AG09309 (cell line): ENCODE measurements at regions not wholly inside any gene's neighbourhood (a gene's known extent, or its start where the extent isn't known, plus 50 kb on each side); places are given as distances from the start of the nearest gene placed in this dataset.

ENCODE experiments used
- DNase-seq: peaks from one replicate; pipeline ENCODE4 v3.0.0-alpha.2; 2010; ENCODE audit warnings: low read depth
- H3K4me3 ChIP-seq: 2 replicates; pipeline ENCODE4 v1.5.1; 2011; ENCODE audit warnings: mild to moderate bottlenecking, low read depth, low read length, moderate library complexity; ENCODE audit not compliant: control insufficient read depth
- TF ChIP-seq, protein P1 (sequence below): IDR thresholded peaks from 2 replicates; pipeline ENCODE4 v1.5.1; 2011; ENCODE audit warnings: mild to moderate bottlenecking, low read depth, low read length, inconsistent platforms; ENCODE audit not compliant: insufficient read depth, control insufficient read depth; ENCODE audit errors: missing control alignments

DNA sequence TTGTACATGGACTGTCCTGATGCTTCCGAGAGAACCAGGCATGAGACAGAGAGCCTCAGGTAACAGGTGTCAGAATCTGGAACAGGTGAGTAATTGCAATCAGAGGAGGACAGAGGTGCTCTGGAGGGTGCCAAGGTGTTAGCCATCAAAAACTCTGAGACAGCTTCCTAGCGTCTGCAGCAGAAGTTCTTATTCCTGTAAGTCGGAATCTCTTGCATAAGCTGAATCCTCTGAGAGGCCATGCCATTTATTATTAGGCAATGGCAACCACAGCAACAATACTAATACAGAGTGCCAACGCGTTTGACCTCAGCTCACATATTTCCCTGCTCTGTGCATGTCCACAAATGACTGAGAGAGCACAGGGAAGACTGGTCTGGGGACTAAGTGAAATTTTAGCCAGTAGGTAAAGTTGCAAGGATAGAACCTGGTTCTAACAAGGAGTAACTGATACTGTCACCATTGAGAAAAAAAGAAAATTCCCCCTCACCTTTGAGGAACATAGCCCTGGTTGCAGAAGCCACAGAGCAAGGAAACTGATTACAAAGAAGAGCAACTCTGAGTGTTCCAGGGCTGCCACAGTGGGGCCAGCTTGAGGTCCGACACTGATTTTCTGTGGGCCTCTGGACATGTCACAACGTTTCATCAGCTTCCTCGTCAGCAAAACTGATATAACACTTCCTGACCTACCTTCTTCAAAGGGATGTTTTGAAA, 55.1 kb upstream of the ACSL3 start:
- TF ChIP-seq, protein P1, sequence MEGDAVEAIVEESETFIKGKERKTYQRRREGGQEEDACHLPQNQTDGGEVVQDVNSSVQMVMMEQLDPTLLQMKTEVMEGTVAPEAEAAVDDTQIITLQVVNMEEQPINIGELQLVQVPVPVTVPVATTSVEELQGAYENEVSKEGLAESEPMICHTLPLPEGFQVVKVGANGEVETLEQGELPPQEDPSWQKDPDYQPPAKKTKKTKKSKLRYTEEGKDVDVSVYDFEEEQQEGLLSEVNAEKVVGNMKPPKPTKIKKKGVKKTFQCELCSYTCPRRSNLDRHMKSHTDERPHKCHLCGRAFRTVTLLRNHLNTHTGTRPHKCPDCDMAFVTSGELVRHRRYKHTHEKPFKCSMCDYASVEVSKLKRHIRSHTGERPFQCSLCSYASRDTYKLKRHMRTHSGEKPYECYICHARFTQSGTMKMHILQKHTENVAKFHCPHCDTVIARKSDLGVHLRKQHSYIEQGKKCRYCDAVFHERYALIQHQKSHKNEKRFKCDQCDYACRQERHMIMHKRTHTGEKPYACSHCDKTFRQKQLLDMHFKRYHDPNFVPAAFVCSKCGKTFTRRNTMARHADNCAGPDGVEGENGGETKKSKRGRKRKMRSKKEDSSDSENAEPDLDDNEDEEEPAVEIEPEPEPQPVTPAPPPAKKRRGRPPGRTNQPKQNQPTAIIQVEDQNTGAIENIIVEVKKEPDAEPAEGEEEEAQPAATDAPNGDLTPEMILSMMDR, result no peak
- no peak overlapping the region for H3K4me3 ChIP-seq
- peak; percentile 37 for DNase-seq

DNA sequence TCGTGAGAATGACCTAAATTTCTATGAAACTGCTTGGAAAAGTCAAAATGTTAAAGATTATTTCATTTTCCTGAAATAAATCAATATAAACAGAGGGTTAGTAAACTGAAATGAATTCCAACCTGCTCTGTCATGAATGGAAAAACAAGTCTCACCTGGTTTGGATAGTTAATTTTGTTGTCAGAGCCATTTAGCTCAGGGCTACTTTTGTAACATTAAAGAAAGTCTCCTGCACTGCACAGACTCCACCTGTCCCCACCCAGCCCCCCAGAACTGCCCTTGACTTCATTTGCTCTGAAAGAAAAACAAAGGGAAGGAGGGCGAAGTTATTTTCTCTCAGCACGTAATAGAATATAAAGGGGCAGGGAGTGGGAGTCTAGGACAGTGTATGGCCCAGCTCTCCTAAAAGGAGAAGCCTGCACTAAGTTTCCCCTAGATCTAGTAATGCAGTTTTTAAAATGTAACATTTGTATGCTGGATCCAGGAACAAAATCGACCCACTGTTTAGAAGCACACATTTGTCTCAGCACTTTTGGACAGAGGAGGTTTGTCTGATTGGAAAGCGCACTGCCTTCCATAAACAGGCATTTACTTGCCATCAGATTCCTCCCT, 54.2 kb upstream of the ACSL3 start:
- TF ChIP-seq, protein P1, result no peak
- H3K4me3 ChIP-seq, result no peak overlapping the region
- no peak for DNase-seq

GRCh38 chr2:222807431-222807830, 53.4 kb upstream of the ACSL3 start:
- no peak for DNase-seq
- TF ChIP-seq, protein P1, result no peak
- H3K4me3 ChIP-seq, result no peak overlapping the region

DNA sequence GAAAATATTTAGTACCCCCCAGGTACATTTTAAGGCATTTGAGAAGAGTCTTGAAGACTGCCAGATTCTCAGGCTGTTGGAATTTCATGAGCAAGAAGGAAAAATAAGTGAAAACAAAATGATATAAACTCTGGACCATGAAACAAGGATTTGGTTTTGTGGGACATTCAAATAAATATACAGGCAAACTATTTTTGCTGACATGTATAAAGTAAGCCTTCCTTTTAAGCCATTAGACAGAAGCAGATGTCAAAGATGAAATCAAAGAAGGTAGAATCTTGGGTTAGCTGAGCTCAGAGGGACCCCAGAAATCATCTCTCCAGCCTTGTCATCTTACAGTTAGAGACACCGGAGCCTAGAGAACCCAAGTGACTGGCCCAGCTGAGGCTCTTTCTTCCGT, 51.3 kb upstream of the ACSL3 start:
- TF ChIP-seq, protein P1, result no peak
- H3K4me3 ChIP-seq, result no peak overlapping the region
- no peak for DNase-seq

GRCh38 chr2:222810044-222810443, 50.8 kb upstream of the ACSL3 start:
- TF ChIP-seq, protein P1, result no peak
- no peak for DNase-seq
- no peak overlapping the region for H3K4me3 ChIP-seq
